HG02840 (cell line): ENCODE measurements at regions not wholly inside any gene's neighbourhood (a gene's known extent, or its start where the extent isn't known, plus 50 kb on each side); places are given as distances from the start of the nearest gene placed in this dataset.
"Not testable (repeated sequence)": the region's sequence is repeated elsewhere in the genome, so short reads cannot be mapped to it uniquely, and the experiment has no call there.

Experiments used
- ATAC-seq: cut with Tn5 transposase; IDR thresholded peaks from one replicate; pipeline ENCODE4 v1.9.1; 2021; ENCODE audit warnings: mild to moderate bottlenecking, moderate library complexity, moderate number of reproducible peaks; ENCODE audit not compliant: unreplicated experiment, low FRiP score

GRCh38 chr4:68720723-68721122 lies 50.3 kb upstream of the UGT2B15 start:
- ATAC-seq: not testable (repeated sequence)

DNA sequence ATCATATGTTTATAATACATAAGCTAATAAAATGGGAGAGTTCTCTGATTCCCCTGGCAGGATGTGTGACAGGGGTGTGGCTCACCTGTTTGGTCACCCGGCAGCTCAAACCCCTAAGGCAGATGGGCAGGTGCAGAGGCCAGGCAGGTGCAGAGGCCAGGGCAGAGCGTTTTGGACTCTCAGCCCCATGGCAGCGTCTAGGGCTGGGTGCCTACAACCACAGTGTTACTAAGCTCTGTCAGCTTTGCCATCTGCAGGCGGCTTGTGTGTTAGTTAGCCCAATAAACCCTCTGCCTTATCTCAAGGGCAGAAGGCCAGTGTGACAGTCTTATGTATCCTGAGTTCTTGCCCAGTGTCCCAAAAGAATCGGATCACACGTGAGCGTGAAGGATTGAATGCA lies 54.0 kb upstream of the UGT2B15 start:
- ATAC-seq: no peak

- no peak for ATAC-seq
Measured at GRCh38 chr4:68724922-68725321, 54.5 kb upstream of the UGT2B15 start.

GRCh38 chr4:68732653-68733466 lies 62.4 kb upstream of the UGT2B15 start:
- ATAC-seq: peak; percentile 75

- ATAC-seq: peak; percentile 72
Measured at GRCh38 chr4:68734095-68734494, 63.6 kb upstream of the UGT2B15 start.

DNA sequence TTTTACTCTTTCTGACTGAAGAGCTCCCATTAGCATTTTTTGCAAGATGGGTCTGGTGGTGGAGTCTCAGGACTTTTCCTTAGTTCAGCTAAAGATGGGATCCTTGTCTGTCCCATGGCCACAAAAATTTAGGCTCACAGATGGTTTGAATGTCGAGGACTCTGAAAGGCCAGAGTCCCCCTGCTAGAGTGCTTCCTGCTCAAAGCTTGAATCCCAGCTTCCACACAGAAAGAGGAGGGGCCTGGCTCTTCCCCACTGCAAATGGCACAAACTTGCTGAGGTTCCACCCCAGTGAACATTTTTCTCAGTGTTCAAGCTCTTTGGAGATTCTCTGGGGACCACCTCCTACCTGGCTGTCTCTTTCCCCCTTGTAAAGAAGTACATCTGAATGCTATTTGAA lies 64.7 kb upstream of the UGT2B15 start:
- no peak for ATAC-seq

DNA sequence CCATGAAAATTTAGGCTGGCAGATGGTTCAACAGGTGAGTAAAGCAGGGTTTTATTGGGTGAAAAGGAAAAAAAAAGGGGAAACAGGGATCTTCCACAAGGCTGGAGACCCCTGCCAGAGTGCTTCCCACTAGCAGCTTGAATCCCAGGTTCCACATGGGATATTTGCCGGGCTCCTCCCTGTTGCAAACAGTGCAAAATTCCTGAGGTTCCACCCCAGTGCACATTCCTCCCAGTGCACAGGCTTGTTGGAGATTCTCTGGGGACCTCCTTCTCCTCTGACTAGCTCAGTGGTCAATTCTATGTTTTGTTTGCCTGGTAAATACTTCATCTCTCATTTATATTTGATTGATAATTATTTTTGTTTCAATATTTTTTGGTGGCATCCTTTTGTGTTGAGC lies 66.4 kb upstream of the UGT2B15 start:
- no peak for ATAC-seq

DNA sequence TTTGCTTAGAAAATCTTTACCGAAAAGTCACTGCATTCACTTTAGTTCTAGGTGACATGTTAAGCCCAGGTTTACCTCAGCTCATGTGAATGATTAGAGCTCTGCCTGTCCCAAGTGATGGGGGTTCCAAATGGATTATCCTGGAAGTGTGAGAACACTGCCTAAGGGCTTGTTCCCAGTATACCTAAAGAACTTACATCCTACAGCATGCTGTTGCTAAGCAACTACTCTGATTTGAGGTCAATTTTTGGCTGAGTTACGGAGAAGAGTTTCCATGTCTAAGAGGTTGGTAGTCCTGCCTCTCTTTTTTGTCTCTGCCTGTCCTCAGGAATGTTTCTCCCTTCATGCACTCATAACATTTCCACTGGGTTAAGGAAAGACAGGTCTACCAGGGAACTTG lies 67.6 kb upstream of the UGT2B15 start:
- no peak for ATAC-seq

- no peak for ATAC-seq
Measured at GRCh38 chr4:68744368-68744767, 71.4 kb upstream of the UGT2B10 start.

- ATAC-seq: no peak
Measured at GRCh38 chr4:68748181-68748991, 67.4 kb upstream of the UGT2B10 start.

- no peak for ATAC-seq
Measured at GRCh38 chr4:68750555-68750954, 65.2 kb upstream of the UGT2B10 start.

GRCh38 chr4:68751138-68751537 lies 64.7 kb upstream of the UGT2B10 start:
- no peak for ATAC-seq

DNA sequence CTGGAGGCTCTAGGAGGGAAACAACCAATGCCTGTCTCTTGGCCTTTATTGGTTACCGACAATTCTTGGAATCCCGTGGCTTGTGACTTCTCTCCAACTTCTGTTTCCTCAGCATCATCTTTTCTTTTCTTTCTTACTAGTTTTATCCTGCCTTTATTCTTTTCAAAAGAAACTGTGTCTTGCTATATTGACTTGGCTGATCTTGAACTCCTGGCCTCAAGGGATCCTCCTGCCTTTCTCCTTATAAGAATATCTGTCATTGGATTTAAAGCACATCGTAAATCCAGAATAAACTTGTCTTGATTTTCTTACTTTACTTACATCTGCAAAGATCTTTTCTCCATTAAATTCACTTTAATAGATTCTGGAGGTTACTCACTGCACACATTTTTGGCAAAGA lies 49.9 kb upstream of the UGT2B10 start:
- no peak for ATAC-seq
